OCI-LY1 (cell line): ENCODE measurements at regions not wholly inside any gene's neighbourhood (a gene's known extent, or its start where the extent isn't known, plus 50 kb on each side); places are given as distances from the start of the nearest gene placed in this dataset.

Source experiments
- CTCF ChIP-seq: fragments of 200-600 bp; sonication (generic), shearing (Covaris generic); IDR thresholded peaks from 2 replicates; pipeline ENCODE4 v1.5.1; 2017; ENCODE audit warnings: mild to moderate bottlenecking, antibody characterized with exemption, low read length, moderate library complexity, mixed read lengths
- EZH2 ChIP-seq: fragments of 200-600 bp; sonication (generic), shearing (Covaris generic); IDR thresholded peaks from 2 replicates; pipeline ENCODE4 v1.8.0; 2017; ENCODE audit warnings: borderline replicate concordance, mixed run types, mild to moderate bottlenecking, antibody characterized with exemption, low read length, moderate library complexity, mixed read lengths

GRCh38 chr12:61934564-61934963 is 325.6 kb upstream of the USP15 start:
- TF ChIP-seq CTCF, result no peak
- no peak for TF ChIP-seq EZH2
